Upper lobe of right lung (tissue), 1 donor: ENCODE measurements at regions not wholly inside any gene's neighbourhood (a gene's known extent, or its start where the extent isn't known, plus 50 kb on each side); places are given as distances from the start of the nearest gene placed in this dataset.
"Not testable (repeated sequence)": the region's sequence is repeated elsewhere in the genome, so short reads cannot be mapped to it uniquely, and the experiment has no call there.

Experiments
- ATAC-seq: fragments of 200-7000 bp; cut with Tn5 transposase; one replicate; pipeline ENCODE4 v1.9.1; 2020; ENCODE audit warnings: mild to moderate bottlenecking, moderate library complexity
- DNase-seq: peaks from one replicate; pipeline ENCODE4 v3.0.0-alpha.2; 2020
- H3K27ac ChIP-seq: fragments of 200-600 bp; one replicate; pipeline ENCODE4 v1.8.0; 2022
- H3K27me3 ChIP-seq: fragments of 200-600 bp; one replicate; pipeline ENCODE4 v1.8.0; 2022; ENCODE audit warnings: mild to moderate bottlenecking
- H3K36me3 ChIP-seq: fragments of 200-600 bp; one replicate; pipeline ENCODE4 v1.8.0; 2022
- H3K4me1 ChIP-seq: fragments of 200-600 bp; one replicate; pipeline ENCODE4 v1.8.0; 2022
- H3K4me3 ChIP-seq: fragments of 200-600 bp; one replicate; pipeline ENCODE4 v1.8.0; 2022; ENCODE audit warnings: mild to moderate bottlenecking
- H3K9me3 ChIP-seq: fragments of 200-600 bp; one replicate; pipeline ENCODE4 v1.8.0; 2022
- intact Hi-C: fragments of 100-400 bp; cut with DNase I; formaldehyde crosslinking; loops from one replicate; pipeline ENCODE4 v1.11.0; 2022
- TF ChIP-seq, protein P1 (sequence below): fragments of 200-600 bp; IDR thresholded peaks from one replicate; pipeline ENCODE4 v1.8.0; 2022; ENCODE audit warnings: antibody characterized with exemption
- donor health status: DM: no; HTN: yes; CAD: no; lungs with severe emphysema.

DNA sequence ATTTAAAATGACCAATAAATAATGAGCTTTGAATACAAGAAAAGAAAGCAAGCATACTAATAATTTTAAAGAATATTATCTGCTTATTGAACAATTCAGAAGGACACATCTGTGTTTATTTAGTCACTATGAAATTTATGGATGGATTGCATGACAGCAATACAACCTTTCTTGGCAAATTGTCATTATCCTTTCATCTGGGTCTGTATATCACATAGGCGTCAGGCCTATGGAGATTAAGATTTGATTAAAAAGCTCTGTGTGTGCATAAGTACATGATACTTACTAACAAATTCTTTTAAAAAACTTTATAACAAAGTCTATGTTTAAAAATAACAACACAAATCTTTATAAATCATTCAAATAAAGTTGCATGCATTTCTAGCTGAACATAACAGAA, 1394.4 kb downstream of the KHDRBS2 start:
- H3K9me3 ChIP-seq: peaks cover 4% of the 10 kb centered on the region
- intact Hi-C loops: no loop called here
- ATAC-seq: no peak

DNA sequence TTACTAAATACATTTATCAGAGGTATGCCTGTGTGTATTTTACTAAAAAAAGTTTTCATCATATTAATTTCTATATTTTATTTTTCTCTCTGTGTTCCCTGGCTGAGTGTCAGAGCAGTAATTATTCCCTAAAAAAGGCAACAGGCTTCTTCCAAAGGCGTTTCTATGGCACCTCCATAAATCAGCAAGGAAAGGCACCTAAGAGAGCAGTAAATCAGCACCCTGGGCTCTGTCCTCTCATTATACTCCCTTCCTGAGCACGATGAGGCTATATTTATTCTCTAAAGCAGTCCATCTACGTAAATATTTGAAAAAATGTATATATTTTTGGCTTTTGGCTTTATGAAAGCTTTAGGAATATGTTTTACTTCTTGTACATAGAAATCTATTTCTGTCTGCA, 1408.6 kb downstream of the KHDRBS2 start:
- H3K27ac ChIP-seq: not testable (repeated sequence)

More for the DNA sequence above, 1394.4 kb downstream of the KHDRBS2 start:
- no peak for DNase-seq
- no peaks in the 10 kb centered on the region for H3K27me3 ChIP-seq
- no peaks in the 10 kb centered on the region for H3K4me1 ChIP-seq
- TF ChIP-seq, protein P1, sequence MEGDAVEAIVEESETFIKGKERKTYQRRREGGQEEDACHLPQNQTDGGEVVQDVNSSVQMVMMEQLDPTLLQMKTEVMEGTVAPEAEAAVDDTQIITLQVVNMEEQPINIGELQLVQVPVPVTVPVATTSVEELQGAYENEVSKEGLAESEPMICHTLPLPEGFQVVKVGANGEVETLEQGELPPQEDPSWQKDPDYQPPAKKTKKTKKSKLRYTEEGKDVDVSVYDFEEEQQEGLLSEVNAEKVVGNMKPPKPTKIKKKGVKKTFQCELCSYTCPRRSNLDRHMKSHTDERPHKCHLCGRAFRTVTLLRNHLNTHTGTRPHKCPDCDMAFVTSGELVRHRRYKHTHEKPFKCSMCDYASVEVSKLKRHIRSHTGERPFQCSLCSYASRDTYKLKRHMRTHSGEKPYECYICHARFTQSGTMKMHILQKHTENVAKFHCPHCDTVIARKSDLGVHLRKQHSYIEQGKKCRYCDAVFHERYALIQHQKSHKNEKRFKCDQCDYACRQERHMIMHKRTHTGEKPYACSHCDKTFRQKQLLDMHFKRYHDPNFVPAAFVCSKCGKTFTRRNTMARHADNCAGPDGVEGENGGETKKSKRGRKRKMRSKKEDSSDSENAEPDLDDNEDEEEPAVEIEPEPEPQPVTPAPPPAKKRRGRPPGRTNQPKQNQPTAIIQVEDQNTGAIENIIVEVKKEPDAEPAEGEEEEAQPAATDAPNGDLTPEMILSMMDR: no peak
- H3K36me3 ChIP-seq: no peaks in the 10 kb centered on the region
- H3K4me3 ChIP-seq: no peak overlapping the region
- H3K27ac ChIP-seq: no peak overlapping the region

GRCh38 chr6:60870779-60871178, 1415.2 kb downstream of the KHDRBS2 start:
- H3K27me3 ChIP-seq, H3K9me3 ChIP-seq, H3K4me1 ChIP-seq, intact Hi-C loops, DNase-seq, ATAC-seq, H3K36me3 ChIP-seq, H3K4me3 ChIP-seq, H3K27ac ChIP-seq: not testable (repeated sequence)

More for the DNA sequence above, 1408.6 kb downstream of the KHDRBS2 start:
- H3K36me3 ChIP-seq, H3K4me3 ChIP-seq, H3K27me3 ChIP-seq, H3K4me1 ChIP-seq, intact Hi-C loops, H3K9me3 ChIP-seq, DNase-seq, ATAC-seq: not testable (repeated sequence)

GRCh38 chr6:60867548-60867947, 1418.5 kb downstream of the KHDRBS2 start:
- H3K36me3 ChIP-seq: no peaks in the 10 kb centered on the region
- no peaks in the 10 kb centered on the region for H3K9me3 ChIP-seq
- no peak overlapping the region for H3K27ac ChIP-seq
- TF ChIP-seq, protein P1: no peak
- H3K4me1 ChIP-seq: no peaks in the 10 kb centered on the region
- DNase-seq (no peak), ATAC-seq (no peak)
- H3K27me3 ChIP-seq: no peaks in the 10 kb centered on the region
- intact Hi-C loops: no loop called here
- no peak overlapping the region for H3K4me3 ChIP-seq

GRCh38 chr6:60843175-60843982, 1442.6 kb downstream of the KHDRBS2 start:
- H3K36me3 ChIP-seq, DNase-seq, intact Hi-C loops, H3K9me3 ChIP-seq, H3K27me3 ChIP-seq, H3K4me3 ChIP-seq, H3K4me1 ChIP-seq, H3K27ac ChIP-seq: not testable (repeated sequence)
- ATAC-seq: peak; percentile 63
- TF ChIP-seq, protein P1: peak; percentile 8

DNA sequence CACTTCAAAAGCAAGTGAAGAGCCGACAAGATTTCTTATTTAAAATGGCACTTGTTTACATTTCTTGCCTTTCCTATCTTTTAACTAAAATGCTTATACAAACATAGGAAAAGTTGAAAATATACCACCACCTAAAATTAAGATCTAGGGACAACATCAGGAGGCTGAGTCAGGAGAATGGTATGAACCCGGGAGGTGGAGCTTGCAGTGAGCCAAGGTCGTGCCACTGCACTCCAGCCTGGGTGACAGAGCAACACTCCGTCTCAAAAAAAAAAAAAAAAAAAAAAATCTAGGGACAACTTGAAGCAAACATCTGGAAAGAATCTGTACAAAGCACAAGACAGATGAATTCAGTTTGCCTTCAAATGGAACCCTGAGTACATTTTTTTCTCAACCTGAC, 1455.3 kb downstream of the KHDRBS2 start:
- H3K4me1 ChIP-seq, H3K27me3 ChIP-seq, H3K36me3 ChIP-seq, intact Hi-C loops, H3K4me3 ChIP-seq, H3K9me3 ChIP-seq, H3K27ac ChIP-seq, DNase-seq, ATAC-seq: not testable (repeated sequence)

- H3K36me3 ChIP-seq, intact Hi-C loops, H3K4me1 ChIP-seq, H3K27ac ChIP-seq, H3K27me3 ChIP-seq, DNase-seq, H3K4me3 ChIP-seq, H3K9me3 ChIP-seq: not testable (repeated sequence)
- ATAC-seq: peak; percentile 52
These were observed 1463.4 kb downstream of the KHDRBS2 start for GRCh38 chr6:60822597-60822996.

DNA sequence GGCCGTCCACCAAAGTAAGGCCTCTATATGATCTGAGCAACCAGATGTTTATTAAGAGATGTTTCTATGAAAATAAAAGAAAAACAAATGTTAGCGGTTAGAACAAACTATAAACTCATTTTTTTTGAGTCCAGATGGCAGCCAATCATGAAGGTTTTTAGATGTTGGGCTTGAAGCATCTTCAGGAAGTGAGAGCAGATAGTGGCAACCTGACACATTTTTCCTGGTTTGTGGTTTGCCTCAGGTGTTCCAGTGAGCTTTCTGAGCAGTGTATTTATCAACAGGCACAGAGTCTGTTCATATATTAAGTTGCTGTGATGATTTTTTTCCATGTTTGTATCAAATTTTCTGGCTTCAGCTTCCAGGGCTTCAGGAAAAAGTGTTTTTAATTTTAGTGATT, 1468.0 kb downstream of the KHDRBS2 start:
- DNase-seq, intact Hi-C loops, ATAC-seq, H3K9me3 ChIP-seq, H3K27me3 ChIP-seq, H3K4me3 ChIP-seq, H3K4me1 ChIP-seq, H3K27ac ChIP-seq, H3K36me3 ChIP-seq: not testable (repeated sequence)

DNA sequence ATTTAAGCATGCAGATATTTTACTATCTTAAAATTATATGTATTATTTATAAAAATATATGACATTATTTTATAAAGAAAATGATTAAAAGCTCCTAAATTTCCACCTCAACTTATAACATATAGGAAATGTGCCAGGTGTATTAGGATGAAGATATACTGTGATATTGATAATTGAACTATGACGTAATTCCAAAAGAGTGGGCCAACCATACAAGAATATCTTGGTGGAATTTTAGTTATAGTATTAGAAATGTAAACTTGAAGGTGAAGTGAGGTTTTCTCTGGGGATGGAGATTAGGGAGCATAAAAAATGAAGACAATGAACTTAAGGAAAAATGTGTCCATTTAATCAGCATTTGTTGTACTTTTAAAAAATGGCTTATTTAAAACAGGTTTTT, 1471.2 kb downstream of the KHDRBS2 start:
- H3K4me1 ChIP-seq, DNase-seq, intact Hi-C loops, H3K4me3 ChIP-seq, ATAC-seq, H3K27me3 ChIP-seq, H3K36me3 ChIP-seq, H3K27ac ChIP-seq, H3K9me3 ChIP-seq: not testable (repeated sequence)

DNA sequence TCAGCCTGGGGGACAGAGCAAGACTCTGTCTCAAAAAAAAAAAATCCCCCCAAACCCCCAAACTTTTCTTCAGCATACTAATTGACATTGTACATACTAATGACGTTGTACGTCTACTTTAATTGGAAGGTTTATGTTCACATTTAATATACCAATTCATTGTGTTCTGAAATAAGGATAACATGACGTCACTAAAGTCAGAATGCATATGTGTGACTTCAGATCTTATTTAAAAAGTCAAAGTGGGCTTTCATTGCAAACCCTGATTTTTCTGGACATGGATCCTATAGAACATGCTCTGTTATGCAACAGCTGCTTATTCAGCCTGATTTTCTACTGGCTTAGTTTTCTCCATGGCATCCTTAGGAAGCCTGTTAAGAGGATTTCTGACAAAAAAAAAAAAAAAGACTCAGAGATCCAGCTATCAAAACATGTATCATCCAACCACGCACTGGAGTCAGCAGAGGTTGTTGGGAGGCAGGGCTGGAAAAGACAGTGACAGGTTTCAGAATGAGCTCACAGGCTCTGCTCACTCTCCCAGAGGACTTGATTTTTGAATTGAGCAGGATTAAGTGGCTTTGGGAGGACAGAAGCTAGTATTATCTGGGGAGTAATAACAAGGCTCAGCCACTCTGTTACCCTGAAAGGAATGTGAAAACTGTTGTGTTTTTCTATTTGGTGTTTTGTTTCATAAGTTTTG, 1472.0 kb downstream of the KHDRBS2 start:
- ATAC-seq, H3K4me1 ChIP-seq, H3K27me3 ChIP-seq, intact Hi-C loops, DNase-seq, H3K4me3 ChIP-seq, H3K36me3 ChIP-seq, H3K9me3 ChIP-seq, H3K27ac ChIP-seq: not testable (repeated sequence)

GRCh38 chr6:60810216-60810615, 1475.8 kb downstream of the KHDRBS2 start:
- H3K9me3 ChIP-seq, H3K27ac ChIP-seq, intact Hi-C loops, H3K4me3 ChIP-seq, DNase-seq, ATAC-seq, H3K36me3 ChIP-seq, H3K27me3 ChIP-seq, H3K4me1 ChIP-seq: not testable (repeated sequence)
